ENCODE measurements at regions not wholly inside any gene's neighbourhood (a gene's known extent, or its start where the extent isn't known, plus 50 kb on each side); places are given as distances from the start of the nearest gene placed in this dataset.

DNA sequence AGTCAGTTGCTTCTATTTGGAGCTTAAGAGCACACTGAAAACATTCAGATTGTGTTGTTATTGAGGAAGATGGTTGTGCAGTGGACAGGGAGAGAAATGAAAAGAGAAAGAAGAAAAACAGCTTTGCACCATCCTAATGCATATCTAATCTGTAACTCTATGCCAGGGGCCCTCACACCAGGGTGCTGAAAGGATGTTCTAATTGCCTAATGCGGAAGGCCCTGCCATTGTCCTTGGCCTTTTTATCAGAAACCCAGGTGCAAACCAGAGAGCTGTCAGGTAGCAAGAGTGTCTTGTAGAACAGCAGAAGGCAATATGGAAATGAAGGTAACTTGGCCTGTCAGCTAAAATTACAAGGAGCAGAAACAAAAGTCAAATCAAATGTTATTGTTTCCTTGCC lies 384.5 kb upstream of the PIK3R1 start:
- TF ChIP-seq RFX5 (IDR thresholded peaks at IDR 0.05; ENCODE audit: low read length) (no peak), CTCF (IDR thresholded peaks at IDR 0.05) (no peak), SIN3A (IDR thresholded peaks at IDR 0.05; ENCODE audit: borderline replicate concordance, low read depth, low read length) (no peak), ELF1 (IDR thresholded peaks at IDR 0.05) (no peak), POLR2AphosphoS5 (IDR thresholded peaks at IDR 0.05; ENCODE audit: low read depth, low read length) (no peak), EP300 (IDR thresholded peaks at IDR 0.05; ENCODE audit: borderline replicate concordance in 1 of 2, low read depth in 1 of 2, low read length in 1 of 2) (no peak), MXI1 (IDR thresholded peaks at IDR 0.05; ENCODE audit: low read depth, low read length) (no peak), EZH2phosphoT487 (IDR thresholded peaks at IDR 0.05; ENCODE audit: borderline replicate concordance, low read depth) (no peak)
